Thyroid gland (tissue), 4 donors: ENCODE measurements at regions not wholly inside any gene's neighbourhood (a gene's known extent, or its start where the extent isn't known, plus 50 kb on each side); places are given as distances from the start of the nearest gene placed in this dataset.

Source experiments
- DNase-seq, 2 donors: peaks; one replicate each; pipeline ENCODE4 v3.0.0-alpha.2; 2019
- H3K27ac ChIP-seq, 3 donors: fragments of 200-600 bp; sonication (generic); 1 replicate in 2 of 3; 2 replicates in 1 of 3; pipeline ENCODE4 v1.5.1; 2016 to 2019; ENCODE audit warnings: mild to moderate bottlenecking in 1 of 3, moderate library complexity in 1 of 3
- H3K27me3 ChIP-seq: fragments of 200-600 bp; sonication (generic); one replicate; pipeline ENCODE4 v1.5.1; 2019
- H3K36me3 ChIP-seq, 2 donors: fragments of 200-600 bp; sonication (generic); one replicate each; pipeline ENCODE4 v1.5.1; 2016 to 2019
- H3K4me1 ChIP-seq, 2 donors: fragments of 200-600 bp; sonication (generic); one replicate each; pipeline ENCODE4 v1.5.1; 2017 to 2019
- H3K4me3 ChIP-seq, 3 donors: fragments of 200-600 bp; sonication (generic); replicated peaks in 1 of 3; 1 replicate in 2 of 3; 2 replicates in 1 of 3; pipeline ENCODE4 v1.5.1; 2016; ENCODE audit warnings: mild to moderate bottlenecking in 1 of 3
- H3K9me3 ChIP-seq: fragments of 200-600 bp; sonication (generic); one replicate; pipeline ENCODE4 v1.5.1; 2017
- CTCF ChIP-seq, 6 experiments: fragments of 200-600 bp in 3 of 6; fragments of 450-650 bp in 3 of 6; sonication (generic) in 3 of 6; IDR thresholded peaks; one replicate each; pipeline ENCODE4 v1.5.1; 2016 to 2019; ENCODE audit warnings: antibody characterized with exemption in 6 of 6, mild to moderate bottlenecking in 2 of 6, inconsistent platforms in 1 of 6, moderate library complexity in 1 of 6
- POLR2A ChIP-seq, 2 donors: fragments of 450-650 bp; IDR thresholded peaks; one replicate each; pipeline ENCODE4 v1.6.1; 2017; ENCODE audit warnings: antibody characterized with exemption in 2 of 2, mild to moderate bottlenecking in 2 of 2, moderate library complexity in 1 of 2
- WGBS, 2 donors: methylation state at CpG; one replicate each; pipeline ENCODE4 v1.1.5; 2017; 5-methylcytosine and 5-hydroxymethylcytosine counted together
- intact Hi-C: fragments of 100-400 bp; cut with DNase I; formaldehyde crosslinking; loops from one replicate; pipeline ENCODE4 v1.15.1; 2023

GRCh38 chr4:32562010-32562409, 1841.8 kb downstream of the PCDH7 start:
- Histone ChIP-seq H3K27me3 (no peaks in the 10 kb centered on the region), H3K27ac (no peak overlapping the region), H3K36me3 (no peaks in the 10 kb centered on the region), H3K9me3 (no peaks in the 10 kb centered on the region), H3K4me3 (no peak overlapping the region), H3K4me1 (peaks cover 0 to 5% of the 10 kb centered on the region in 2 donors)
- DNase-seq: no peak
- WGBS, 2 donors: 92 to 93% methylated on average over 3 of the region's 3 CpGs
- intact Hi-C loops: no loop called here
- TF ChIP-seq POLR2A (IDR thresholded peaks at IDR 0.05) (no peak), CTCF (IDR thresholded peaks at IDR 0.05) (no peak)

DNA sequence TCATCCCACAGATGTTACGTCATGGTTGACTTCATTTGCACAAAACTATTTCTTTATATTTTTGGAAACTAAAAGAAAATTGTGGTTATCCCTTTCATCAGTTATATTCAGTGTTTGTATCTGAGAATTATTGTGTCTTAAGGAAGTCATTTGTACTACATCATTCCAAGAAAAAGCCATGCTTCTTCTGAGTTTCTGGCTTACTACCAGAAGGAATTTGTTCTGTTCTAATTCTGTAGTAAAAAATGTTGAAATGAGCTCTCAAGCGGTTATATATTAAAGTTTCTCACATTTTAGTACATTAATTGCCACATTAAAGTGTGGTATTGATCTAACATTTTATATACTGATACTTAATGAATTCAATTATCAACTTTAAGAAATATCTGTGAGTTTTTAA, 1844.5 kb downstream of the PCDH7 start:
- intact Hi-C loops: no loop called here
- peaks cover 0 to 5% of the 10 kb centered on the region in 2 donors for H3K4me1 ChIP-seq
- H3K27me3 ChIP-seq: no peaks in the 10 kb centered on the region
- H3K36me3 ChIP-seq: no peaks in the 10 kb centered on the region
- H3K9me3 ChIP-seq: no peaks in the 10 kb centered on the region
- WGBS, 2 donors: 77 to 82% methylated on average over 2 of the region's 2 CpGs
- no peak overlapping the region for H3K27ac ChIP-seq
- no peak overlapping the region for H3K4me3 ChIP-seq
- TF ChIP-seq CTCF (IDR thresholded peaks at IDR 0.05): no peak
- no peak for TF ChIP-seq POLR2A (IDR thresholded peaks at IDR 0.05)
- no peak for DNase-seq

- DNase-seq: no peak
- Histone ChIP-seq H3K4me3 (no peak overlapping the region), H3K27me3 (no peaks in the 10 kb centered on the region), H3K9me3 (no peaks in the 10 kb centered on the region), H3K36me3 (no peaks in the 10 kb centered on the region), H3K27ac (no peak overlapping the region), H3K4me1 (no peaks in the 10 kb centered on the region)
- intact Hi-C loops: no loop called here
- TF ChIP-seq CTCF (IDR thresholded peaks at IDR 0.05): no peak
- TF ChIP-seq POLR2A (IDR thresholded peaks at IDR 0.05): no peak
Measured at GRCh38 chr4:32569861-32570260, 1849.7 kb downstream of the PCDH7 start.

DNA sequence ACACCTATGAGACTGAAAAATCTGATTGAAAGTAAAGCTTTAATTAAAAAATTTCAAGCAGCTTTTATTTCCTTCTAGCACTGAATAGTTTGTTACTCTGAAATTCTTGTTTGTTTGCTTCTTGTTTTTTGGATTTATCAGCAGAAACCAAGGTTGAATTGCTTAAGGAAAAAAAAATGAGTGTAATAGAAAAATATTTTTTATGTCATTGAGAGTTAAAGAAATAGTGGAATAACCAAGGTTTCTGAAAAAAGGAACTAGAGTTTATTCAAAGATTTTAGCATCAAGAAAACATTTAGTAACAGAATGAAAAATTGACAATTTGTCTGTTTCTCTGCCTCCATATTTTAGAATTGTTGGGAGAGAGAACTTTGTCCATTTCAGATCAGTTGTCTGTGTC, 1852.2 kb downstream of the PCDH7 start:
- no peak for DNase-seq
- TF ChIP-seq CTCF (IDR thresholded peaks at IDR 0.05): no peak
- TF ChIP-seq POLR2A (IDR thresholded peaks at IDR 0.05): no peak
- no peak overlapping the region for H3K27ac ChIP-seq
- no peaks in the 10 kb centered on the region for H3K27me3 ChIP-seq
- H3K36me3 ChIP-seq: no peaks in the 10 kb centered on the region
- H3K9me3 ChIP-seq: no peaks in the 10 kb centered on the region
- no peak overlapping the region for H3K4me3 ChIP-seq
- H3K4me1 ChIP-seq: no peaks in the 10 kb centered on the region
- intact Hi-C loops: no loop called here

GRCh38 chr4:32574803-32575202, 1854.6 kb downstream of the PCDH7 start:
- Histone ChIP-seq H3K9me3 (no peaks in the 10 kb centered on the region), H3K27me3 (no peaks in the 10 kb centered on the region), H3K4me3 (no peak overlapping the region), H3K27ac (no peak overlapping the region), H3K36me3 (no peaks in the 10 kb centered on the region), H3K4me1 (no peaks in the 10 kb centered on the region)
- WGBS, 2 donors: 92 to 96% methylated on average over 1 of the region's 1 CpG
- TF ChIP-seq CTCF (IDR thresholded peaks at IDR 0.05) (no peak), POLR2A (IDR thresholded peaks at IDR 0.05) (no peak)
- intact Hi-C loops: no loop called here
- DNase-seq: no peak
